Skeletal muscle satellite cell (primary cell): ENCODE measurements at regions not wholly inside any gene's neighbourhood (a gene's known extent, or its start where the extent isn't known, plus 50 kb on each side); places are given as distances from the start of the nearest gene placed in this dataset.

ENCODE experiments used
- H3K27me3 ChIP-seq: 2 replicates; pipeline ENCODE4 v1.7.0; 2013; ENCODE audit warnings: low read length; ENCODE audit not compliant: control insufficient read depth, insufficient read depth
- H3K36me3 ChIP-seq: 2 replicates; pipeline ENCODE4 v1.7.0; 2013; ENCODE audit warnings: mild to moderate bottlenecking, control low read depth, low read length; ENCODE audit not compliant: insufficient read depth
- H3K4me1 ChIP-seq: 2 replicates; pipeline ENCODE4 v1.7.0; 2013; ENCODE audit warnings: low read length; ENCODE audit not compliant: control insufficient read depth, insufficient read depth
- H3K4me2 ChIP-seq: 2 replicates; pipeline ENCODE4 v1.7.0; 2013; ENCODE audit warnings: mild to moderate bottlenecking, low read length
- H3K4me3 ChIP-seq: 2 replicates; pipeline ENCODE4 v1.7.0; 2013; ENCODE audit warnings: low read length
- H3K9ac ChIP-seq: 2 replicates; pipeline ENCODE4 v1.7.0; 2013; ENCODE audit warnings: mild to moderate bottlenecking, low read depth, low read length, moderate library complexity
- H3K9me3 ChIP-seq: replicated peaks from 2 replicates; pipeline ENCODE4 v1.7.0; 2013; ENCODE audit warnings: mild to moderate bottlenecking, control low read depth, low read length

DNA sequence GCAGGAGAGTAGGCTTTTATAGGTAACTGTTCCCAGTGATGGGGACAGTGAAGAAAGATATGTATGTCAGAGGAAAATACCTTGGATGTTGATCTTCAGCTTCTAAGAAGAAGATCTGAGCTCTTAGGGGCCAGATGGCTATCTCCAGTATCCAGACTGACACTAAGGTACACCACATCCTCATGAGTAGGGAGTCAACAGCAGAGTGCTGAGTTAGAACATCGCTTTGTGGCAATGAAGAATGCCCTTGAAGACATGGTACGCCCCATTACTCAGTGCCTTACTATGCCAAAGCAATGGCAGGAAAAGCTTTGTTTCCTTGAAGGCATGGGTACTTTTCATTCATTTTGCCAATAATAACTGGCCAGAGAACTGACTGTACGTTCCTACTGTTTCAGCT is 263.7 kb downstream of the CEMIP2 start:
- Histone ChIP-seq H3K4me2 (no peak overlapping the region), H3K4me3 (no peak overlapping the region), H3K27me3 (no peaks in the 10 kb centered on the region), H3K4me1 (peaks cover 39% of the 10 kb centered on the region), H3K36me3 (no peaks in the 10 kb centered on the region), H3K9ac (no peak overlapping the region), H3K9me3 (no peaks in the 10 kb centered on the region)

- Histone ChIP-seq H3K4me3 (no peak overlapping the region), H3K36me3 (no peaks in the 10 kb centered on the region), H3K9ac (no peak overlapping the region), H3K4me2 (no peak overlapping the region), H3K9me3 (no peaks in the 10 kb centered on the region), H3K4me1 (no peaks in the 10 kb centered on the region), H3K27me3 (no peaks in the 10 kb centered on the region)
These were observed 269.6 kb downstream of the CEMIP2 start for GRCh38 chr9:71498691-71499090.

GRCh38 chr9:71490810-71491209 is 277.5 kb downstream of the CEMIP2 start:
- no peak overlapping the region for H3K4me3 ChIP-seq
- no peaks in the 10 kb centered on the region for H3K4me1 ChIP-seq
- no peak overlapping the region for H3K4me2 ChIP-seq
- no peak overlapping the region for H3K9ac ChIP-seq
- H3K36me3 ChIP-seq = no peaks in the 10 kb centered on the region
- peaks cover 3% of the 10 kb centered on the region for H3K27me3 ChIP-seq
- H3K9me3 ChIP-seq = no peaks in the 10 kb centered on the region

- Histone ChIP-seq H3K4me3 (no peak overlapping the region), H3K27me3 (peaks cover 3% of the 10 kb centered on the region), H3K9me3 (no peaks in the 10 kb centered on the region), H3K4me1 (no peaks in the 10 kb centered on the region), H3K36me3 (no peaks in the 10 kb centered on the region), H3K4me2 (no peak overlapping the region), H3K9ac (no peak overlapping the region)
These were observed 281.3 kb downstream of the CEMIP2 start for GRCh38 chr9:71487061-71487460.

DNA sequence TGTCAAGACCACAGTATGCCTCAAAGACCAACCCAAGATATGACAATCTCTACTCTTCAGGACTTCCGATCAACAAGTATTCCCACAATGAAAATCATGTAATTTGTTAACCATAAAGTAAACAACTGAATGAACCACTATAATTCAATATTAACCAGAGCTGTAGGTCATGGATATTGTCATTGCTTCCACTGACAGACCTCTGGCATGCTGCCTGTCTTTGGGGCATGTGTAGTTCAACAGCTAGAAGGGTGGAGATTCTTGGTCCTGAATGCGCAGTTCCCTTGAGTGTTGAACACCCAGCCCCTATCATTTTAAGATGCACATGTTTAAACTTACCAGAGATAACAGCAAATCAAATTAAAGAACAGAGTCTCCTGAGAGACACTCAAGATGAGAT is 283.0 kb downstream of the CEMIP2 start:
- H3K4me3 ChIP-seq = no peak overlapping the region
- H3K36me3 ChIP-seq = no peaks in the 10 kb centered on the region
- no peak overlapping the region for H3K4me2 ChIP-seq
- peaks cover 3% of the 10 kb centered on the region for H3K27me3 ChIP-seq
- no peak overlapping the region for H3K9ac ChIP-seq
- H3K4me1 ChIP-seq = no peaks in the 10 kb centered on the region
- no peaks in the 10 kb centered on the region for H3K9me3 ChIP-seq

DNA sequence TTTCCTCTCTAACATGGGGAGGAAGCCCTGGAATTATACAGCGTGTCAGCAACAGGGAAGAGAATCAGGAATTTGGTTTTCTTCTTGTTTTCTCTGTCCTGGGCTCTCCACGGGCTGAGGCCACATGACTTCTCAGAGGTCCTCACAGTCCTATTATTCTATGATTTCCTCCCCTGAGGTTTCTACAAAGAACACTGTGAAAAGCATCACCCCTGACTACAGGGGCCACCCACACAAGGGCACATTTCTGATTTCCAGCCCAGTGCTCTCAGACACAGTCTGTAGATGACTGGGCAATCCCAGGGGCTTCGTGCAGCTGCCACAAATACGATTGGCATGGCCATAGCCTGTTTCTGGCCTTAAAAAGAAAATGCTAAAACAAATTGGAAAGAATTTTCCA is 284.9 kb downstream of the CEMIP2 start:
- Histone ChIP-seq H3K4me1 (no peaks in the 10 kb centered on the region), H3K27me3 (peaks cover 3% of the 10 kb centered on the region), H3K36me3 (no peaks in the 10 kb centered on the region), H3K4me2 (no peak overlapping the region), H3K4me3 (no peak overlapping the region), H3K9me3 (no peaks in the 10 kb centered on the region), H3K9ac (no peak overlapping the region)

- Histone ChIP-seq H3K9ac (no peak overlapping the region), H3K27me3 (peaks cover 2% of the 10 kb centered on the region), H3K9me3 (no peaks in the 10 kb centered on the region), H3K4me3 (no peak overlapping the region), H3K4me1 (no peaks in the 10 kb centered on the region), H3K4me2 (no peak overlapping the region), H3K36me3 (no peaks in the 10 kb centered on the region)
These were observed 288.7 kb downstream of the CEMIP2 start for GRCh38 chr9:71479621-71480020.

DNA sequence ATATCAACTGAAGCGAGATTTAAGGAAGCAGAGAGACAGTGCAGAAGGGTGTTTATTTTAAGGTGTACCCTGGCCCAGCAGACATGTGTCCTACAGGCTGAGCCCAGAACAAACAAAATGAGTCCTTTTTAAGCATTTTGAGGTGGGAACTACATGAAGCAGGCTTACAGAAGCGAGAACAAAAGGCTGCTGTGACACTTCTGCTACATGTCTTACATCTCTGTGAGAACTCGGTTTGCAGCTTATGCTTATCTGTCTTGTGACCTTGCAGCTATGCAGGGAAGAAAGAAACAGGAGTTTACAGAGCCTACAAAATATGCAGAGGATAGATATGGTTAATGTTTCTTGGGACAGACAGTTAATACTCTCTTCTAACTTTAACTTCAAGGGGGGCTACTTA is 295.9 kb downstream of the CEMIP2 start:
- H3K4me3 ChIP-seq = no peak overlapping the region
- H3K9ac ChIP-seq = no peak overlapping the region
- H3K36me3 ChIP-seq = no peaks in the 10 kb centered on the region
- H3K4me1 ChIP-seq = no peaks in the 10 kb centered on the region
- H3K27me3 ChIP-seq = peaks cover 4% of the 10 kb centered on the region
- H3K4me2 ChIP-seq = no peak overlapping the region
- H3K9me3 ChIP-seq = no peaks in the 10 kb centered on the region

- no peaks in the 10 kb centered on the region for H3K27me3 ChIP-seq
- no peaks in the 10 kb centered on the region for H3K9me3 ChIP-seq
- H3K4me3 ChIP-seq = no peak overlapping the region
- H3K9ac ChIP-seq = no peak overlapping the region
- H3K36me3 ChIP-seq = no peaks in the 10 kb centered on the region
- H3K4me1 ChIP-seq = no peaks in the 10 kb centered on the region
- no peak overlapping the region for H3K4me2 ChIP-seq
These were observed 302.9 kb downstream of the CEMIP2 start for GRCh38 chr9:71465392-71465791.

- H3K4me1 ChIP-seq = no peaks in the 10 kb centered on the region
- H3K4me2 ChIP-seq = no peak overlapping the region
- H3K9ac ChIP-seq = no peak overlapping the region
- H3K4me3 ChIP-seq = no peak overlapping the region
- no peaks in the 10 kb centered on the region for H3K9me3 ChIP-seq
- H3K27me3 ChIP-seq = no peaks in the 10 kb centered on the region
- no peaks in the 10 kb centered on the region for H3K36me3 ChIP-seq
These were observed 309.2 kb downstream of the CEMIP2 start for GRCh38 chr9:71459082-71459481.

- Histone ChIP-seq H3K9me3 (no peaks in the 10 kb centered on the region), H3K9ac (no peak overlapping the region), H3K4me1 (peaks cover 4% of the 10 kb centered on the region), H3K4me2 (peak overlapping the region; percentile 84), H3K4me3 (peak overlapping the region; percentile 64), H3K36me3 (no peaks in the 10 kb centered on the region), H3K27me3 (peaks cover 35% of the 10 kb centered on the region)
These were observed 321.6 kb downstream of the CEMIP2 start for GRCh38 chr9:71446473-71447411.

DNA sequence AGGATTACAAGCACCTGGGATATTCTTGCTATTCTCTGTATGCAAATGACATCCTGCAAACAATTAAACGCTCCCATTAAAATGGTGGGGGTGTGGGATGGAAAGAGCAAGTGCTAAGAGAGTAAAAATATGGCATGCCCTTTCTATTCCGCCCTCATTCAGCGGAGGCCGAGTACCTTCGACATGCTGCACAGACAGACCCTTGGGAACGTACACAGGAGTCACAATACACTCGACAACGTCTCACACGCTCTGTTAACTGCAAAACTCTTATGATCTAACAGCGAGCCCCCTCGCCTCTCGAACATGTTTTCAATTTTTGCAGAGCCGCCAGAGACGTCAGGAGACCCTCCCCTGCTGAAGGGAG is 322.2 kb downstream of the CEMIP2 start:
- no peak overlapping the region for H3K9ac ChIP-seq
- peaks cover 35% of the 10 kb centered on the region for H3K27me3 ChIP-seq
- H3K4me1 ChIP-seq = peaks cover 4% of the 10 kb centered on the region
- H3K4me3 ChIP-seq = peak overlapping the region; percentile 64
- no peaks in the 10 kb centered on the region for H3K36me3 ChIP-seq
- no peaks in the 10 kb centered on the region for H3K9me3 ChIP-seq
- H3K4me2 ChIP-seq = peak overlapping the region; percentile 84
